Tibial artery (tissue), 4 donors: ENCODE measurements at regions not wholly inside any gene's neighbourhood (a gene's known extent, or its start where the extent isn't known, plus 50 kb on each side); places are given as distances from the start of the nearest gene placed in this dataset.

Experiments used
- DNase-seq, 2 donors: peaks; one replicate each; pipeline ENCODE4 v3.0.0-alpha.2; 2019
- H3K27ac ChIP-seq, 2 donors: fragments of 200-600 bp; sonication (generic) in 1 of 2; 1 replicate in 1 of 2; 2 replicates in 1 of 2; pipeline ENCODE4 v1.5.1; 2018 to 2019; ENCODE audit warnings: mild to moderate bottlenecking in 1 of 2
- H3K27me3 ChIP-seq, 2 donors: fragments of 200-600 bp; sonication (generic) in 1 of 2; one replicate each; pipeline versions ENCODE4 v1.5.1 to v1.6.0; 2016 to 2019
- H3K36me3 ChIP-seq, 3 donors: fragments of 200-600 bp; sonication (generic) in 2 of 3; one replicate each; pipeline ENCODE4 v1.5.1; 2016 to 2019; ENCODE audit warnings: mild to moderate bottlenecking in 2 of 3
- H3K4me1 ChIP-seq, 4 donors: fragments of 200-600 bp; sonication (generic) in 2 of 4; 1 replicate in 3 of 4; 2 replicates in 1 of 4; pipeline ENCODE4 v1.5.1; 2016 to 2019
- H3K4me3 ChIP-seq, 2 donors: fragments of 200-600 bp; sonication (generic) in 1 of 2; 1 replicate in 1 of 2; 2 replicates in 1 of 2; pipeline ENCODE4 v1.5.1; 2018 to 2019; ENCODE audit warnings: mild to moderate bottlenecking in 2 of 2
- H3K9me3 ChIP-seq, 3 donors: fragments of 200-600 bp; sonication (generic) in 1 of 3; one replicate each; pipeline ENCODE4 v1.5.1; 2016 to 2019
- CTCF ChIP-seq, 2 experiments: fragments of 200-600 bp in 1 of 2; fragments of 450-650 bp in 1 of 2; IDR thresholded peaks; one replicate each; pipeline ENCODE4 v1.5.1; 2017 to 2019; ENCODE audit warnings: antibody characterized with exemption in 2 of 2, mild to moderate bottlenecking in 1 of 2, moderate library complexity in 1 of 2
- intact Hi-C: fragments of 100-400 bp; cut with DNase I; formaldehyde crosslinking; loops from one replicate; pipeline ENCODE4 v1.15.0; 2023; ENCODE audit warnings: low total_unique reads

GRCh38 chr4:74544655-74545361 is 99.9 kb downstream of the AREG start:
- no peak for DNase-seq
- Histone ChIP-seq H3K4me1 (peaks cover 0 to 4% (median 0%) of the 10 kb centered on the region in 4 donors), H3K36me3 (no peaks in the 10 kb centered on the region), H3K9me3 (no peaks in the 10 kb centered on the region), H3K4me3 (no peak overlapping the region), H3K27ac (no peak overlapping the region), H3K27me3 (no peaks in the 10 kb centered on the region)
- no peak for TF ChIP-seq CTCF (IDR thresholded peaks at IDR 0.05)
- intact Hi-C loops, result no loop called here

GRCh38 chr4:74545448-74545847 is 100.5 kb downstream of the AREG start:
- H3K4me3 ChIP-seq, result no peak overlapping the region
- no peaks in the 10 kb centered on the region for H3K36me3 ChIP-seq
- H3K9me3 ChIP-seq, result no peaks in the 10 kb centered on the region
- no peak for TF ChIP-seq CTCF (IDR thresholded peaks at IDR 0.05)
- intact Hi-C loops, result no loop called here
- no peaks in the 10 kb centered on the region for H3K27me3 ChIP-seq
- H3K27ac ChIP-seq, result no peak overlapping the region
- peak; percentile 32 to 64 for DNase-seq
- peaks cover 0 to 4% (median 0%) of the 10 kb centered on the region in 4 donors for H3K4me1 ChIP-seq

GRCh38 chr4:74546057-74546456 is 101.1 kb downstream of the AREG start:
- H3K36me3 ChIP-seq, result no peaks in the 10 kb centered on the region
- intact Hi-C loops, result no loop called here

GRCh38 chr4:74547042-74547441 is 102.1 kb downstream of the AREG start:
- no peak for DNase-seq
- Histone ChIP-seq H3K27me3 (no peaks in the 10 kb centered on the region), H3K4me1 (peaks cover 0 to 4% (median 0%) of the 10 kb centered on the region in 4 donors), H3K27ac (no peak overlapping the region), H3K36me3 (no peaks in the 10 kb centered on the region), H3K4me3 (no peak overlapping the region), H3K9me3 (no peaks in the 10 kb centered on the region)
- intact Hi-C loops, result no loop called here
- no peak for TF ChIP-seq CTCF (IDR thresholded peaks at IDR 0.05)

More at GRCh38 chr4:74546057-74546456, 101.1 kb downstream of the AREG start:
- peaks cover 0 to 4% (median 0%) of the 10 kb centered on the region in 4 donors for H3K4me1 ChIP-seq
- TF ChIP-seq CTCF (IDR thresholded peaks at IDR 0.05), result no peak
- DNase-seq, result no peak
- no peaks in the 10 kb centered on the region for H3K9me3 ChIP-seq
- no peak overlapping the region for H3K4me3 ChIP-seq
- H3K27ac ChIP-seq, result no peak overlapping the region
- H3K27me3 ChIP-seq, result no peaks in the 10 kb centered on the region

GRCh38 chr4:74548561-74548960 is 103.6 kb downstream of the AREG start:
- H3K36me3 ChIP-seq, result no peaks in the 10 kb centered on the region
- no peak overlapping the region for H3K27ac ChIP-seq
- no peaks in the 10 kb centered on the region for H3K27me3 ChIP-seq
- intact Hi-C loops, result no loop called here
- no peaks in the 10 kb centered on the region for H3K9me3 ChIP-seq
- no peak for DNase-seq
- TF ChIP-seq CTCF (IDR thresholded peaks at IDR 0.05), result no peak
- H3K4me3 ChIP-seq, result no peak overlapping the region
- H3K4me1 ChIP-seq, result peaks cover 0 to 4% (median 0%) of the 10 kb centered on the region in 4 donors
